GM21390 (cell line): ENCODE measurements at regions not wholly inside any gene's neighbourhood (a gene's known extent, or its start where the extent isn't known, plus 50 kb on each side); places are given as distances from the start of the nearest gene placed in this dataset.
"Not testable (repeated sequence)": the region's sequence is repeated elsewhere in the genome, so short reads cannot be mapped to it uniquely, and the experiment has no call there.

Experiments
- ATAC-seq: cut with Tn5 transposase; IDR thresholded peaks from one replicate; pipeline ENCODE4 v1.9.1; 2021; ENCODE audit not compliant: unreplicated experiment

GRCh38 chr3:130800829-130801228, 54.2 kb upstream of the PIK3R4 start:
- no peak for ATAC-seq

- no peak for ATAC-seq
Observed at GRCh38 chr3:130801473-130801872, 54.8 kb upstream of the PIK3R4 start.

- no peak for ATAC-seq
Observed at GRCh38 chr3:130811557-130811956, 64.9 kb upstream of the PIK3R4 start.

GRCh38 chr3:130814691-130815472, 68.3 kb upstream of the PIK3R4 start:
- ATAC-seq = no peak

- no peak for ATAC-seq
Observed at GRCh38 chr3:130816561-130817445, 70.2 kb upstream of the PIK3R4 start.

GRCh38 chr3:130818066-130818465, 71.4 kb upstream of the PIK3R4 start:
- not testable (repeated sequence) for ATAC-seq

GRCh38 chr3:130820976-130821375, 72.9 kb upstream of the ATP2C1 start:
- ATAC-seq = no peak

GRCh38 chr3:130821806-130822205, 72.1 kb upstream of the ATP2C1 start:
- ATAC-seq = no peak

- no peak for ATAC-seq
Observed at GRCh38 chr3:130823241-130823884, 70.5 kb upstream of the ATP2C1 start.

- ATAC-seq = no peak
Observed at GRCh38 chr3:130823996-130824395, 69.9 kb upstream of the ATP2C1 start.

- ATAC-seq = no peak
Observed at GRCh38 chr3:130825762-130826299, 68.1 kb upstream of the ATP2C1 start.

GRCh38 chr3:130826516-130827182, 67.2 kb upstream of the ATP2C1 start:
- ATAC-seq = no peak

- no peak for ATAC-seq
Observed at GRCh38 chr3:130827486-130827885, 66.4 kb upstream of the ATP2C1 start.

GRCh38 chr3:130828948-130829947, 64.6 kb upstream of the ATP2C1 start:
- ATAC-seq = no peak

GRCh38 chr3:130831719-130832400, 62.0 kb upstream of the ATP2C1 start:
- ATAC-seq = no peak

- ATAC-seq = not testable (repeated sequence)
Observed at GRCh38 chr3:130832401-130832746, 61.5 kb upstream of the ATP2C1 start.

- ATAC-seq = no peak
Observed at GRCh38 chr3:130834476-130834875, 59.4 kb upstream of the ATP2C1 start.

- ATAC-seq = no peak
Observed at GRCh38 chr3:130835483-130835882, 58.4 kb upstream of the ATP2C1 start.
